ENCODE measurements at regions not wholly inside any gene's neighbourhood (a gene's known extent, or its start where the extent isn't known, plus 50 kb on each side); places are given as distances from the start of the nearest gene placed in this dataset.
A peak's percentile ranks its signal among the peaks of the same experiment; 100 is the strongest.

DNA sequence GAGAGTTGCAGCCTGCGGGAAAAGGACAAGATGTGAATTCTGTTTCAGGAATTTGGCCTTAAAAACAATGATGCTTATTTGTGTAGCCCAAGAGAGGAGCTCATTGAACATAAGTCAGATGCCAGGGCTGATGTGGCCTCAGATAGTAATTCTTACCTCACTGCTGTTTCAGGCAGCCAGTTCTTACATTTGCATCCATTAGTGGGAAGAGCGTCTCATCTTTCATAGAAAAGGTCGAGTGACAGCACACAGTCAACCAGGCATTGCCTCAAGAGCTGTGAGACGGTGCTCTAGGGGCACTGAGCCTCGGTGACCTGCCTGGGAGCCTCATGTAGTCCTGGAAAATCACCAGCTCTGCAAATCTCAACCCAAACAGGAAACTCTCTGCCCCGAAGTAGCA, 174.9 kb upstream of the FRG1 start:
- intact Hi-C loops (cut with micrococcal nuclease), result no loop called here
- Mint-ChIP-seq H3K27ac (no peak overlapping the region), H3K9me3 (no peaks in the 10 kb centered on the region), H3K27me3 (ENCODE audit: insufficient read depth) (no peaks in the 10 kb centered on the region), H3K36me3 (ENCODE audit: low read depth) (no peaks in the 10 kb centered on the region), H3K4me1 (ENCODE audit: low read depth) (no peaks in the 10 kb centered on the region), H3K4me3 (no peak overlapping the region)
- no peak for DNase-seq (ENCODE audit: low spot score)

DNA sequence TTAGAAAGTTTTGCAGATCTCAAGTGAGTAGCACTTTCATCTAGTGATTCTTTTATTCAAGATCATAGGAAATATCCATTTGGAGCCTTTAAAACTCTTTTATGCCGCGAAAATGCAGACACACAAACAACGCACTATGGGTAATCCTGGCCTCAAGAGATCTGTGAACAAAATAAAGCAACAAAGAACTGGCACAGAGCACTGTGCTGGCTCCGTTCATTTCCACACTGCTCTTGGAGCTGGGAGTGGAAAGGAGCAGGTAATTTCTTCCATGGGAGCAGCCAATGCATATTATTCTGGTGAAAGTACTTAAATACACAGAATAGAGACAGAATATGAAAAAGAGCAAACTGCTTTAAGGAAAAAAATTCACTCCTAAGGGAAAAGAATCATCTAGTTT, 172.7 kb upstream of the FRG1 start:
- Mint-ChIP-seq H3K27me3 (ENCODE audit: insufficient read depth) (no peaks in the 10 kb centered on the region), H3K4me1 (ENCODE audit: low read depth) (no peaks in the 10 kb centered on the region), H3K27ac (no peak overlapping the region), H3K36me3 (ENCODE audit: low read depth) (no peaks in the 10 kb centered on the region), H3K9me3 (no peaks in the 10 kb centered on the region), H3K4me3 (no peak overlapping the region)
- DNase-seq (ENCODE audit: low spot score), result no peak
- intact Hi-C loops (cut with micrococcal nuclease), result no loop called here

DNA sequence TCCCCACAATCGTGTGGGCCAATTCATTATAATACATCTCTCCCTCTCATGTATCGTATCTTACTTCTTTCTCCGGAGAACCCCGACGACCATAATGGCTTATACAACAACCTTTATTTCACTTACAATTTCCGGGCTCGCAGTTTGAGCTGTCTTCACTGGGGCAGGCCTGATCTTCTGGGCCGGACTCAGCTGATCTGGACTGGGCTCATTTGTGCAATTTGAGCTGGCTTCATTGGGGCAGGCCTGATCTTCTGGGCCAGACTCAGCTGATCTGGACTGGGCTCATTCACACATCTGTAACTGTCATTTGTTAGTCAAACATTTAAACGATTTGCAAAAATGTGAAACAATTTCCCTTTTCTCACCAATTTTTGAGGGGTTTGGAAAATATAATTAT, 171.5 kb upstream of the FRG1 start:
- intact Hi-C loops (cut with micrococcal nuclease), result no loop called here
- Mint-ChIP-seq H3K27ac (no peak overlapping the region), H3K36me3 (ENCODE audit: low read depth) (no peaks in the 10 kb centered on the region), H3K4me1 (ENCODE audit: low read depth) (no peaks in the 10 kb centered on the region), H3K4me3 (no peak overlapping the region), H3K27me3 (ENCODE audit: insufficient read depth) (no peaks in the 10 kb centered on the region), H3K9me3 (peaks cover 5% of the 10 kb centered on the region)
- no peak for DNase-seq (ENCODE audit: low spot score)

DNA sequence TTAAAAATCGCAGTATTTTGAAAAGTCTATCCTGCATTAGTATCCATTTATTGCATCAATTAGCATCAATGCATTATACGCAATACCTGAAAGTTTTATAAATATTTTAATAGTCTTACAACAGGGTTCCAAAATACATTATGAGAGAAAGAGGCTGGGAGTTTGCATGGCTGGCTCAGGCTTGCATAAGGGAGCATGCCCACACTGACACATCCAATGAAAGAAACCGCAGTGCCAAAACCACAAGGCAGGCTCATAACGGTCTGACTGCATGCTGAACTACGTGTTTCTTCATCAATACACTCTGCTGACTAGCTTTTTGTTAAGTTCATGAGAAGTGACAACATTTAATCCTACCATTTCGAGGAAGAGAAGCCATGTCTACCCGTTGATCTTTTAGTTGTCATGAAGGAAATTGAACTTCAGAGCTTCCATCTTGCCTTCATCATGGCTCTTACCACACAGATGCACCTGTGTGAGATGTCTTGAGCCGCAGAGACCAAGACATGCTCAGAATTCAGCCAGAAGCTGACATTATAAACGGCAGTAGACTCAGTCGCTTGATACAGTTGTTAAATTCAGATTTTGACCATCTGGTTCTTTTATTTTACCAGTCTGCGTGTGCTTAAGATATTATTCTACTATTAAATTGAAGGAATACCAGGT, 168.8 kb upstream of the FRG1 start:
- no peaks in the 10 kb centered on the region for H3K36me3 Mint-ChIP-seq (ENCODE audit: low read depth)
- peaks cover 5% of the 10 kb centered on the region for H3K9me3 Mint-ChIP-seq
- intact Hi-C loops (cut with micrococcal nuclease), result no loop called here
- DNase-seq (ENCODE audit: low spot score), result no peak
- no peak overlapping the region for H3K27ac Mint-ChIP-seq
- no peaks in the 10 kb centered on the region for H3K27me3 Mint-ChIP-seq (ENCODE audit: insufficient read depth)
- H3K4me1 Mint-ChIP-seq (ENCODE audit: low read depth), result no peaks in the 10 kb centered on the region
- H3K4me3 Mint-ChIP-seq, result no peak overlapping the region

DNA sequence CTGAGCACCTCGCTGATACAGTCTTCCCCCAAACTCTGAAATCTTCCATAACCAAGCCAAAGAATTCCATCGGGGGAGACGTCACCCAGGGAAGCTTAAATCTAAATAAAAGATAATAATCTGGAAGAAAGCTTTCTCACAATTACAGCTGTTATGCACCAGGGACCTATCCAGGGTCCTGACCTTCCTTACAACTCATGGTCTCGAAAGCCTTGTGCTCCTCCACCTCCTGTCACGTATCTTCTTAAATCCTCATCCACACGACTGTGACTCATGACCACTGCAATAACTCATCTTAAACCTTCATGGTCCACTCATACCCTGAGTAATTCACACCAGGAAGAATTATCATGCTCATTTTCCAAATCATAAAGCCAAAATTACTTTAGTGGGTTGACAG, 166.8 kb upstream of the FRG1 start:
- intact Hi-C loops (cut with micrococcal nuclease), result no loop called here
- Mint-ChIP-seq H3K9me3 (peaks cover 5% of the 10 kb centered on the region), H3K4me3 (no peak overlapping the region), H3K27me3 (ENCODE audit: insufficient read depth) (no peaks in the 10 kb centered on the region), H3K4me1 (ENCODE audit: low read depth) (no peaks in the 10 kb centered on the region), H3K36me3 (ENCODE audit: low read depth) (no peaks in the 10 kb centered on the region), H3K27ac (no peak overlapping the region)
- no peak for DNase-seq (ENCODE audit: low spot score)

DNA sequence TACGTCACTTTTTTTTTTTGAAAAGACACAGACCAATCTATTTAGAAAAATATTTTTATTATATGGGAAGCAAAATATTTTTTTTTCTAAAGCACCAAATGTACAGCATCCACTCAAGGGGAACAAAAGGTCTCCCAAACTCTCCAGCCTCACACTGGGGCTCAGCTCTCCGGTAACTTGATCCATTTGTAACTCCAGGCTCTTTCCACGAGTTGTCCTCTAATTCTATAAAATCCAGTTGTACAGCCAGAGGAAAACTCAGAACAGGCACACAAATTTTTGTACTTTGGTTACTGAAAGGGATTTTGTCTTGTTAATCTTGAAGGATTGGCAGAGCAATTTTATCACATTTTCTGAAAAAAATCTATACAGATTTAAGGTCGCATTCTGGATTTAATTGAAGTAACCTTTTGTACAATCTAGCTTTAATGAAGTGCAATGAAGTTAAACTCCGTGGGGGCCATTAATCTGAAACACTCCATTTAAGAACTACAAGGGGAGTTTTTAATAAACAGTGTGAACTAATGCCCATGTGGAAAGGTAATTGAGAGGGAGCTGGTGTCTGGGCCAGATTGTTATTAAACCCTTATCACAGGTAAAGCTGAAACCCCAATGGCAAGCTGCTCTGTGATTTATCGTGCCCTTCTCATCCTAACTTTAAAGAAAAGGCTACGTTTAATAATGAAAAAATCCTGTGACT, 161.2 kb upstream of the FRG1 start:
- no peak overlapping the region for H3K4me3 Mint-ChIP-seq
- peaks cover 4% of the 10 kb centered on the region for H3K9me3 Mint-ChIP-seq
- no peaks in the 10 kb centered on the region for H3K27me3 Mint-ChIP-seq (ENCODE audit: insufficient read depth)
- no peak overlapping the region for H3K27ac Mint-ChIP-seq
- no peak for DNase-seq (ENCODE audit: low spot score)
- intact Hi-C loops (cut with micrococcal nuclease), result no loop called here
- no peaks in the 10 kb centered on the region for H3K4me1 Mint-ChIP-seq (ENCODE audit: low read depth)
- H3K36me3 Mint-ChIP-seq (ENCODE audit: low read depth), result no peaks in the 10 kb centered on the region

DNA sequence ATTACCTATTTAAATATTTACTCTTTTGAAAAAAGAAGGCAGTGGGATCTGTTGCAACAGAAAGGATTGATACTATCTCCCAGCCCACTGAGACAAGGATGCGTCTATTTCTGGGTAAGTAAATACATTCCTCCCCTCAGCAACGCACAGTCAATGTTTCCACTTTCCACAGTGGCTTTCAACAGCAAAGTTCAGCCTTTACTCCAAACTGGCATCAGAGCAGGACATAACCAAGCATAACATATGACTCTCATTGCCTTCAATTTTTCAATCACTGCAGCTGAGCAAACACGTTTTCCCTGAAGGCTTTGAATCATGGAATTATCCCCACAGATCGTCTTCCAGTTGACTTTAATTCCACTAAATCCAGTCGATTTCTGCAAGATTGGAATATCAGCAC, 160.3 kb upstream of the FRG1 start:
- Mint-ChIP-seq H3K36me3 (ENCODE audit: low read depth) (no peaks in the 10 kb centered on the region), H3K4me3 (no peak overlapping the region), H3K27ac (no peak overlapping the region), H3K27me3 (ENCODE audit: insufficient read depth) (no peaks in the 10 kb centered on the region), H3K4me1 (ENCODE audit: low read depth) (no peaks in the 10 kb centered on the region), H3K9me3 (peaks cover 4% of the 10 kb centered on the region)
- no peak for DNase-seq (ENCODE audit: low spot score)
- intact Hi-C loops (cut with micrococcal nuclease), result no loop called here

DNA sequence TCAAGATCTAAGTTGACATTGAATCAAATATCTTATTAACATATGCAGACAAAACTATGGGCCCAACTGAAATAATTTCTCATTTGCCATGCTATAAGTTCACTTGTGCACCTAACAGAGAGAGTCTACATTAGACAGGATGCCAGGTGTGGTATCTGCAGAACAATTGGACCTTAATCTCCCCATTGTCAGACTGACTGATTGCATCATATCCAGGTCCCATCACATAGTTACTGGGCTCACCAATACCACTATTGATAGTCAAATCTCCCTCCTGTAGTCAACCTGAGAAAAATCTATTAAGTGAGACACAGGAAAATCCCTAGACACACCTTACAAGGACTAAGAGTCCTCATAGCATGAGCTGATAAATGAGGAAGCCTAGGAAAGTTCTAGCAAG, 156.0 kb upstream of the FRG1 start:
- Mint-ChIP-seq H3K27me3 (ENCODE audit: insufficient read depth) (no peaks in the 10 kb centered on the region), H3K36me3 (ENCODE audit: low read depth) (no peaks in the 10 kb centered on the region), H3K9me3 (peaks cover 4% of the 10 kb centered on the region), H3K27ac (no peak overlapping the region), H3K4me1 (ENCODE audit: low read depth) (no peaks in the 10 kb centered on the region), H3K4me3 (no peak overlapping the region)
- intact Hi-C loops (cut with micrococcal nuclease), result no loop called here
- DNase-seq (ENCODE audit: low spot score), result no peak

DNA sequence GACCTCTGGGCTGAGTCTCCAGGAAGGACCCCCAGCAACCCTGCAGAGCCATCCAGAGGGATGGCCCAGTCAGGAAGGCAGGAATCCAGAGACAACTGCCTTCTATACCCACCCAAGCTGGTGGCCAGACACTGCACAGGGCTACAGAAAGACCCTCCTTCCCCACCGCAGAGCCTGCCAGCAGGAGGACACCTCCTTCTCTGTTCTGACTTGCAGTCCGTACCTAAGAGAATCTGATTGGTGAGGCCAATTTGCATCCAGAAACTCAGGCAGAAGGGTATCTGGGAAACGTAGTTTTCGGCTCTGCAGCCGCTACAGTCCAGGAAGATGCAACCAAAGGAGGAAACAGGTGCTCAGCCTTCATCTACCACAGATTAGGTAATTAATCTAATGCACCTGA, 155.4 kb upstream of the FRG1 start:
- H3K27ac Mint-ChIP-seq, result no peak overlapping the region
- no peaks in the 10 kb centered on the region for H3K27me3 Mint-ChIP-seq (ENCODE audit: insufficient read depth)
- peaks cover 4% of the 10 kb centered on the region for H3K9me3 Mint-ChIP-seq
- intact Hi-C loops (cut with micrococcal nuclease), result no loop called here
- H3K4me1 Mint-ChIP-seq (ENCODE audit: low read depth), result no peaks in the 10 kb centered on the region
- DNase-seq (ENCODE audit: low spot score), result no peak
- no peaks in the 10 kb centered on the region for H3K36me3 Mint-ChIP-seq (ENCODE audit: low read depth)
- no peak overlapping the region for H3K4me3 Mint-ChIP-seq

DNA sequence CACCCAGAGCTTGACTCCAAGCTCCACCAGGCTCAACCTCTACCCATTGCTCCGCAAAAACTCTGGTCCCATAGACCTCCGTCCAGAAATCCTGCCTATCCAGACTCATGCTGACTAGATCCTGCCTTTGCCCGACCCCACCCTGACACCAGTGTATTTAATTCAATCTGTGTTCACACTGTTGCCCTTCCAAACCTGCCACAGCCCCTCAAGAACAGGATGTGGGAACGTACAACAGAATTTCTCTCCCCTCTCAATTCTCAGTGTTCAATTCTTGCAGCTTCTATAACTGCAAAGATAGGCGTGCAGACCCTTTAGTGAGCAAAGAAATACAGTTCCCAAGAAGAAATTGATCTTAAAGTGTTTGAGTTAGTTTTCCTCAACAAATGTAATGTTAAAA, 154.2 kb upstream of the FRG1 start:
- no peak for DNase-seq (ENCODE audit: low spot score)
- H3K27me3 Mint-ChIP-seq (ENCODE audit: insufficient read depth), result no peaks in the 10 kb centered on the region
- intact Hi-C loops (cut with micrococcal nuclease), result no loop called here
- peaks cover 4% of the 10 kb centered on the region for H3K9me3 Mint-ChIP-seq
- H3K36me3 Mint-ChIP-seq (ENCODE audit: low read depth), result no peaks in the 10 kb centered on the region
- no peaks in the 10 kb centered on the region for H3K4me1 Mint-ChIP-seq (ENCODE audit: low read depth)
- no peak overlapping the region for H3K27ac Mint-ChIP-seq
- H3K4me3 Mint-ChIP-seq, result no peak overlapping the region

DNA sequence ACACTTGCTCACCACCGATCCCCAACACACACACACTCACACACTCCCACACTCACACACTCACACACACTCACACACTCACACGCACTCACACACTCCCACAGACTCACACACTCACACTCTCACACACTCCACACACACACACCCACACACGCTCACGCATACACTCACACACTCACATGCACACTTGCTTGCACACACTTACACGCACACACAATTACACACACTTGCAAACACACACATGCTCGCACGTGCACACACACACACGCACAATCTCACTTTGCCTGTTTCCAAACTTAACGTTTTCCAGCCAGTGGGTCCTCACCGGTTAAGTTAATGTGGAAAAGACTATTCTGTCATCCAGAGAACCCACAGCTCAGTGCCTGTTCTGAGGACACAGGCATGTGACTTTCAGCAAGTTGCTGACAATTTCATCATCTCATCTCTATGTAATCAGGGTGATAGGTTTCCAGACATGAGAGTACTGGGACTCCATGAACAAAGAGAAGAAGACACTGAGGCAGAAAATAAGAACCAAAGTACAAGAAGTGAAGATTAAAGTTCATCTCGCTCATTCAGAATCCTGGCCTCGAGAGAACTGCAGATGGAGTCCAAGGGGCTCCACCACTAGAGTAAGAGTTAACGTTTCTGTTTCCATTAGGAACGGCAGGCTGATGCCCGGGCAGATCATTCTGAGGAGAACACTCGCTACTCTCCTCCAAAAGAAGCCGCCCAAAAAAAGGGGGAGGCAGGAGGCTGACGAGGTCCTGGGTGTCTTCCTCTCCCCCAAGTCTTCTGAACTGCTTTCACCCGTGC, 153.2 kb upstream of the FRG1 start:
- no peaks in the 10 kb centered on the region for H3K4me1 Mint-ChIP-seq (ENCODE audit: low read depth)
- DNase-seq (ENCODE audit: low spot score), result no peak
- H3K4me3 Mint-ChIP-seq, result no peak overlapping the region
- H3K27me3 Mint-ChIP-seq (ENCODE audit: insufficient read depth), result no peaks in the 10 kb centered on the region
- H3K36me3 Mint-ChIP-seq (ENCODE audit: low read depth), result no peaks in the 10 kb centered on the region
- no peaks in the 10 kb centered on the region for H3K9me3 Mint-ChIP-seq
- intact Hi-C loops (cut with micrococcal nuclease), result no loop called here
- H3K27ac Mint-ChIP-seq, result no peak overlapping the region

DNA sequence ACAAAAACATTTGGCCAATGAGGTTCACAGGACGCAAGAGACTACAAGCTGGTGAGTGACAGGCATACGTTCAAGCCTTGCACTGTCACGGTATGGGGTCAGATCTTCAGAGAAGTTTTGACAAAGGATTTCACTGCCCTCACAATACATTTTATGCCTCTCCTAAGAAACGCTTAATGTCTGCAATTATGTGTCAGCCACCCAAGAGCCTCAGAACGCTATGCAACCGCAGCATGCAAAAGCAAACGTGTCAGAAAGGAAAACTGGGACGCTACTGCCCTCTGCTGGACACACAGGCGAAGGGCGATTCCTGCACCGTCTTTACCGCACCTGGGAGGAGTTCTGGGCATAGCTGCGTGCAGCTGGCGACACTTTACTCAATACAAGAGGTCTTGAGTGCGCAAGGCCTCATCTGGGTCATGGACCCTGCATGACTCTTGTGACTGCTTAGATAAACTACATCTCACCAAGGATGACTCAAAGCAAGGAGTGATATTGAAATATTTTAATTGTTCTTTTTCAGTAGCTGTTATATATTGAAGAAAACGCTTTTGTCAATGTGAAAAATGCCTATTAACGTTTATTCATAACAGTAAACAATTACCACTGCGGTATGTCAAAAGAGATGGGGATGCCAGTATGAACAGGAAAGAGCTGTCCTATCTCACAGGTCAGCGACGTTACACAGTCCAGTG, 147.6 kb upstream of the FRG1 start:
- peak; percentile 41 for DNase-seq (ENCODE audit: low spot score)
- H3K9me3 Mint-ChIP-seq, result no peaks in the 10 kb centered on the region
- H3K36me3 Mint-ChIP-seq (ENCODE audit: low read depth), result no peaks in the 10 kb centered on the region
- peaks cover 7% of the 10 kb centered on the region for H3K4me1 Mint-ChIP-seq (ENCODE audit: low read depth)
- H3K27me3 Mint-ChIP-seq (ENCODE audit: insufficient read depth), result no peaks in the 10 kb centered on the region
- intact Hi-C loops (cut with micrococcal nuclease), result loop anchor here (2.0 kb wide), 1 partner anchor 112 kb away; no protein-coding TSS in a partner anchor
- no peak overlapping the region for H3K4me3 Mint-ChIP-seq
- H3K27ac Mint-ChIP-seq, result no peak overlapping the region

Measured in activated T-helper 1 cell treated with anti-CD3 and anti-CD28 coated beads, Interleukin-12 subunit alpha, Interleukin-12 subunit beta, Interleukin-2, Interleukin-4 antibody, amounts not matched to agents 30 ng/mL and 10 ng/mL and 1 ng/mL, durations not matched to agents 14 hours and 24 hours and 36 hours (primary cell).